Body of pancreas (tissue), 4 donors: ENCODE measurements at regions not wholly inside any gene's neighbourhood (a gene's known extent, or its start where the extent isn't known, plus 50 kb on each side); places are given as distances from the start of the nearest gene placed in this dataset.

Experiments
- POLR2A ChIP-seq, 3 donors: fragments of 450-650 bp; IDR thresholded peaks; one replicate each; pipeline ENCODE4 v1.6.1; 2016; ENCODE audit warnings: antibody characterized with exemption in 3 of 3, mild to moderate bottlenecking in 2 of 3
- TF ChIP-seq, protein P1 (sequence below), 7 experiments: fragments of 450-650 bp in 4 of 7; fragments of 200-600 bp in 3 of 7; sonication (generic) in 3 of 7; IDR thresholded peaks; one replicate each; pipeline ENCODE4 v1.5.1; 2016 to 2019; ENCODE audit warnings: antibody characterized with exemption in 7 of 7

GRCh38 chr18:55762424-55762823, 174.4 kb upstream of the TCF4 start:
- TF ChIP-seq, protein P1, sequence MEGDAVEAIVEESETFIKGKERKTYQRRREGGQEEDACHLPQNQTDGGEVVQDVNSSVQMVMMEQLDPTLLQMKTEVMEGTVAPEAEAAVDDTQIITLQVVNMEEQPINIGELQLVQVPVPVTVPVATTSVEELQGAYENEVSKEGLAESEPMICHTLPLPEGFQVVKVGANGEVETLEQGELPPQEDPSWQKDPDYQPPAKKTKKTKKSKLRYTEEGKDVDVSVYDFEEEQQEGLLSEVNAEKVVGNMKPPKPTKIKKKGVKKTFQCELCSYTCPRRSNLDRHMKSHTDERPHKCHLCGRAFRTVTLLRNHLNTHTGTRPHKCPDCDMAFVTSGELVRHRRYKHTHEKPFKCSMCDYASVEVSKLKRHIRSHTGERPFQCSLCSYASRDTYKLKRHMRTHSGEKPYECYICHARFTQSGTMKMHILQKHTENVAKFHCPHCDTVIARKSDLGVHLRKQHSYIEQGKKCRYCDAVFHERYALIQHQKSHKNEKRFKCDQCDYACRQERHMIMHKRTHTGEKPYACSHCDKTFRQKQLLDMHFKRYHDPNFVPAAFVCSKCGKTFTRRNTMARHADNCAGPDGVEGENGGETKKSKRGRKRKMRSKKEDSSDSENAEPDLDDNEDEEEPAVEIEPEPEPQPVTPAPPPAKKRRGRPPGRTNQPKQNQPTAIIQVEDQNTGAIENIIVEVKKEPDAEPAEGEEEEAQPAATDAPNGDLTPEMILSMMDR (IDR thresholded peaks at IDR 0.05) = no peak
- TF ChIP-seq POLR2A (IDR thresholded peaks at IDR 0.05) = no peak
